Renal pelvis (tissue), 1 donor: ENCODE measurements at regions not wholly inside any gene's neighbourhood (a gene's known extent, or its start where the extent isn't known, plus 50 kb on each side); places are given as distances from the start of the nearest gene placed in this dataset.
"Not testable (repeated sequence)": the region's sequence is repeated elsewhere in the genome, so short reads cannot be mapped to it uniquely, and the experiment has no call there.

Source experiments
- DNase-seq: peaks from one replicate; pipeline ENCODE4 v3.0.0-alpha.2; 2013

- DNase-seq: no peak
Measured at GRCh38 chr12:25684070-25684469, 131.0 kb upstream of the LMNTD1 start.

DNA sequence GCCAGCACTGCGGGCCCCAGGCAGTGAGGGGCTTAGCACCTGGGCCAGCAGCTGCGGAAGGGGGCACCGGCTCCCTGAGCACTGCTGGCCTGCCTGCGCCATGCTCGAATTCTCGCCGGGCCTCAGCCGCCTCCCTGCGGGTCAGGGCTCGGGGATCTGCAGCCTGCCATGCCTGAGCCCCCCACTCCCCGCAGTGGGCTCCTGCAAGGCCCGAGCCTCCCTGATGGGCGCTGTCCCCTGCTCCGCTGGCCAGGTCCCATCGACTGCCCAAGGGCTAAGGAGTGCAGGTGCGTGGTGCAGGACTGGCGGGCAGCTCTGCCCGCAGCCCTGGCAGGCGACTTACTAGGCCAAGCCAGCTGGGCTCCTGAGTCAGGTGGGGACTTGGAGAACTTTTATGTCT, 133.3 kb upstream of the LMNTD1 start:
- no peak for DNase-seq

DNA sequence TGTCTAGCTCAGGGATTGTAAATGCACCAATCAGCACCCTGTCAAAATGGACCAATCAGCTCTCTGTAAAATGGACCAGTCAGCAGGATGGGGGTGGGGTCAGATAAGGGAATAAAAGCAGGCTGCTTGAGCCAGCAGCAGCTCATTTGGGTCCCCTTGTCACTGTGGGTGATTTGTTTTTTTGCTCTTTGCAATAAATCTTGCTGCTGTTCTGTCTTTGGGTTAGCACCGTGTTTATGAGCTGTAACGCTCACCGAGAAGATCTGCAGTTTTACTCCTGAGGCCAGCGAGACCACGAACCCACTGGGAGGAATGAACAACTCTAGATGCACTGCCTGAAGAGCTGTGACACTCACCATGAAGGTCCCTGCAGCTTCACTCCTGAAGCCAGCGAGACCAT, 134.1 kb upstream of the LMNTD1 start:
- DNase-seq: peak; percentile 39

- DNase-seq: not testable (repeated sequence)
Measured at GRCh38 chr12:25688851-25689250, 135.8 kb upstream of the LMNTD1 start.

DNA sequence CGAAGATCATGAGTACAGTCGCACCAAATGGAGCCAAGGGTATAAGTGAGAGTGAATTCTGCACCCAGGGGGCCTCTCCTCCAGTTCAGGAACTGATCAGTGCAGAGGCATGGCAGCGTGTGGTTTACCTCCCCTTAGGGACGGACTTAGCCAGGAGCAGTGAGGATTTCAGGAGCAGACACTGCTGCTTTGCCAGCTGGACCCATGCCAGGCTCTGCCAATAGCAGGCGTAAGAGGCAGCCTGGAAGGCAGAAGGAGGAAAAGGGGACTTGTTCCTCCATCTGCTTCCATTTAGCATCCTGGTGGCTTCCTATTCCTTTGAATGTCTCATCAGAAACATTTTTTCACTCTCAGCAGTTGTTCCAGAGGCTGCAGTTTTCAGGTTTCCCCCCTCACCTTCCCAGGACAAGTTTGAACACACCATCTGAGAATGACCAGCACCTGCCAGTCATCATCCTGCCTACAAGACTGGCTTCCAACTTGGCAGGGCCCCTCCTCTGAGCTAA, 137.0 kb upstream of the LMNTD1 start:
- DNase-seq: no peak

DNA sequence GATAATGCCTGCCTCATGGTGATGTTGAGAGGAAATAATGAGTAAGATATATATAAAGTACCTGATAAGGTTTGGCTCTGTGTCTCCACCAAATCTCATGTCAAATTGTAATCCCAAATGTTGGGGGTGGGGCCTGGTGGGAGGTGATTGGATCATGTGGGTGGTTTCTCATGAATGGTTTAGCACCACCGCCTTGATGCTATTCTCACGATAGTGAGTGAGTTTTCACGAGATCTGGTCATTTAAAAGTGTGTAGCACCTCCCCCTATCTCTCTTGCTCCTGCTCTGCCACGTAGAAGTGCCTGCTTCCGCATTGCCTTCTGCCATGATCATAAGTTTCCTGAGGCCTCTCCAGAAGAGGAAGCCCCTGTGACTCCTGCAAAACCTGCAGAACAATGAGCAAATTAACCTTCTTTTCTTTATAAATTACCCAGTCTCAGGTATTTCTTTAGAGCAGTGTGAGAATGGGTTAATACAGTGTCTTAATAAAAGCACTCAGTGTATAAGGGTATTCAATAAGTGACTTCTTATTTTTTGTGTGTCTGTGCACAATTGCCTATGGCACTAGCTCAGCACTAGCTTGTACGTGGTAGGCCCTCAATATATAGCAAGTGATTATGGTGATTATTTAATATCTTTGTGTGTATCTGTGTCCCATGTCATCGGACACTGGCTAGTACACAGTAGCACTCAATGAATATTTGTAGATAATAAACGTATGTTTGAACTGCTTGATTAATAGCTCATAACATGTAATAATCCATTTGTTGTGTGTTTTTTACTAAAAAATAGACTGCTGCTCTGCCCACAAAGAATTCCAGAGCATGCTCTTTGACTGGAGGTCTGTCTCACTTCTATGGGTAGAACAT, 138.1 kb upstream of the LMNTD1 start:
- no peak for DNase-seq

DNA sequence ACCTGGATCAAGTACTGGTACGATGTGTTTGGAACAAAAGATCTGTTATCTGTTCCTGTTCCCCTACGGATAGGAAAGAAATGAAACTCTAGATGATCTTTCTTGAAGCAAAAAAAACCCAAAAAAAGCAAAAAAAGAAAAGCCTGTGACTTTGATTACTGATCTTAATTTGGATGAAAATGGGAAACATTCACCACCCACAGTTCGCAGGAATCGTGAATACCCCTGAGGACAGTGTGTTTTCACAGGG, 138.7 kb upstream of the LMNTD1 start:
- DNase-seq: no peak

DNA sequence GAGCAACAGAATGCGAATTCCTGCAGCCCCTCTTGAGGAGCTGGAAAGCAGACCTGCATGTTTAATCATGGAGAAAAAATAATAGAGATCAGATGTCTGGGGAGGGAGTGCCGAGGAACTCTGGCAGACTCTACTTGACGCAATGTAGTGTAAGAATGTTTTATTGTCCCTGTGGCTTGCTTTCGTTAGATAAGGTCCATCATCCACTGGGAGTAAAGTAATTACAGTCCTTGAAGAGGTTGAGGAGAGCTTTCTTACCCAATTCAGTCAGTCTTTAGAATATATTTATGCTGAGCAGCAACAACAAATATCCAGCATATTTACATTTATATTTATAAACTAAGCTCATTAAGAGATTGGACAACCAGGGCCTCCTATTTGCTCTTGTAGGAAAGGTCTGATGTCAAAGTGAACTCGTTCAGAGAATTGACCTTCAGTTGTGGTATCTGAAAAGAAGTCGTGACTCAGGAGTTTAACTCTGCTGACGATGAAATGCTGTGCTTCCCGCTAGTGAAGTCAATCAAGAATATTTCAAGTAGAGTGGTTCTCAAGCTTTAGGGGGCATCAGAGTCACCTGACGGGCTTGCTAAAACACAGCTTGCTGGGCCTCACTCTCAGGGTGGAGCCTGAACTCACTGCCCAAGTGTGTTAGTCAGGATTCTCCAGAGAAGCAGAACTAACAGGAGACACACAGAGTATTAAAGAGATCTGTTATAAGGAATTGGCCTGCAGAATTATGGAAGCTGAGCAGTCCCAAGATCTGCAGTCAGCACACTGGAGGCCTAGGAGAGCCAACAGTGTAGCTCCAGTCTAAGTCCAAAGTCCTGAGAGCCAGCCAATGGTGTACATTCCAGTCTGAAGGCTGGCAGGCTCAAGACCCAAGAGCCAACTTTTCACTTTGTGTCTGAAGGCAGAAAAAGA, 139.3 kb upstream of the LMNTD1 start:
- DNase-seq: peak; percentile 68

- DNase-seq: no peak
Measured at GRCh38 chr12:25694072-25694471, 141.0 kb upstream of the LMNTD1 start.

- DNase-seq: peak; percentile 52
Measured at GRCh38 chr12:25695574-25695973, 142.5 kb upstream of the LMNTD1 start.

DNA sequence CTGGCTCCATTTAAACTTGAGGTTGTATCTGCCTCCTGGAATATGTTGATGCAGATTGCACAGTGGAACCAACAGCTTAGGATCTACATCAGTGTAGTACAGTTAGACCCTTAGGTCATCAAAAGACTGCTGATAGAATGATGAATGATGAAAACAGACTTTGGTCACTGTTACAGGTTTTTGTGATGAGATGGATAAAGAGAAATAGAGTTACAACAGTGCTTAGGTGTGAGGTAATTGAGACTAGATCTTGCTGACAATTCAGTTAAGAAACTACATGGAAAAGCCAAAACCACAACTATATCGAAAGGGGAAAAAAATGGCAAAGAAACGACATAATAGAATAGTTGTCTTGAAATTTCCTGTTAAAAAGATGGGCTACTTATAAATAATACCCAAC, 145.7 kb upstream of the LMNTD1 start:
- no peak for DNase-seq

- no peak for DNase-seq
Measured at GRCh38 chr12:25699454-25699853, 146.4 kb upstream of the LMNTD1 start.

GRCh38 chr12:25701290-25701689, 148.2 kb upstream of the LMNTD1 start:
- DNase-seq: no peak

GRCh38 chr12:25702553-25702952, 149.5 kb upstream of the LMNTD1 start:
- DNase-seq: no peak

- DNase-seq: no peak
Measured at GRCh38 chr12:25705261-25705660, 152.2 kb upstream of the LMNTD1 start.

GRCh38 chr12:25706646-25707045, 153.6 kb upstream of the LMNTD1 start:
- DNase-seq: not testable (repeated sequence)

GRCh38 chr12:25707056-25707455, 154.0 kb upstream of the LMNTD1 start:
- no peak for DNase-seq

DNA sequence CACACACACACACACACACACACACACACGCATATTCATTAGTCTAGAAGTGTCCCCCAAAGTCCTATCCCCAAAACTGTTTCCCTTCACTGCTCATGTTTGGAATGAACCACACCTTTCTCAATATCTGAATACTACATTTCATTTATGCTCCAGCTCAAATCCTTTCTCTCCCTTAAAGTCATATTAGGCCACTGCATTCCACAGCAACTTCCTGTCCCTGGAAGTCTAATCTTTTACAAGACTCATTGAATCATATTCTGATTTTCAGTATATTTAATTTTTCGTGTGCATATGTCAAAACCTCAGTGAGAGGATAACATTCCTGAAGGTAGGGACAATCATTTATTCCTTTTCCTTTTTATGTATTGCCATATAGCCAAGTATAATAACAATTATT, 155.6 kb upstream of the LMNTD1 start:
- no peak for DNase-seq

GRCh38 chr12:25710128-25710527, 157.0 kb upstream of the LMNTD1 start:
- DNase-seq: no peak

DNA sequence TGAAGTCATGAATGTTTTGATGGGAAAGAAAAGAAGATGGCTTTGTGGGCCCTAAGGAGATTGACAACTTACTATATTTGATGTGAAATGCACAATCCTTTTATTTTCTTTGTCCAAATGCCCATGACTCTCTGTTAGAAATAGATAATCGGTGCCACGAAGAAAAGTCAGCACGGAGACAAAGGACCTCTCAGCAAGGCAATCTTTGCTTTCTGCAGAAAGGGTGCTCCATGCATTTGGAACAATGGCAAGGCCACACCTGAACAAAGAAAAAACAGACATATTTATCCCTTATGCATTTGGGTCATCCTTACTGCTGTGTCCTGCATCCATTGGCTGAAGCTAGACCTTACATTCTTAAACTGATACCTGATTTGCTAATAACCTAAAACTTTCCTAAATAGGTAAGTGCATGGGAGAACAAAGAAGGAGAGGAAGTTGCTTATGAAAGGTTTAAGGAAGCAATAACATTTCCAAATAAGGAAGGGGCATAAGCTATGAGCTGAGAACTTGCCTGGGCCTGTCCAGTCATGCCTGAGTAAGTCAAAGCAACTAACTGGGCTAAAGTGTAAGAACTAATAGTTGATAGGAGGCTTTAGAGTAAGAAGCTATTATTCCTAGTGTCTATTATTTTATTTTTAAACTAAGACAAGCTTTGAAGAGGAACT, 158.0 kb upstream of the LMNTD1 start:
- not testable (repeated sequence) for DNase-seq

DNA sequence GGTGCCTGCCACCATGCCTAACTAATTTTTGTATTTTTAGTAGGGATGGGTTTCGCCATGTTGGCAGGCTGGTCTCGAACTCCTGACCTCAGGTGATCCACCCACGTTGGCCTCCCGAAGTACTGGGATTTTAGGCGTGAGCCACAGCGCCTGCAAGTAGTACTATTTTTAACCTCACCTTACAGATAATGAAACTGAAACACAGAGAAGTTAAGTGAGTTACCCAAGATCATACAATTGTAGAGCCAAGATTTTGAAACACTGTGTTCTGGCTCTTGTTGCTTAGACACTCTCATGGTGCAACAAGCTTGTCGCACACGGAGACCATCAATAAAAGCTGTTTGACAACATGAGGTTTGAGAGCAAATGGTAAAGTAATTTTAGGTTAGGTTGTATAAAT, 159.1 kb upstream of the LMNTD1 start:
- DNase-seq: no peak

GRCh38 chr12:25713264-25713663, 160.2 kb upstream of the LMNTD1 start:
- DNase-seq: no peak
